HepG2 (cell line): ENCODE measurements at regions not wholly inside any gene's neighbourhood (a gene's known extent, or its start where the extent isn't known, plus 50 kb on each side); places are given as distances from the start of the nearest gene placed in this dataset.
A peak's percentile ranks its signal among the peaks of the same experiment; 100 is the strongest.

ENCODE experiments used
- ATAC-seq: fragments of 200-7000 bp; cut with Tn5 transposase; 3 replicates; pipeline ENCODE4 v1.9.1; 2020; ENCODE audit warnings: mild to moderate bottlenecking, moderate library complexity
- BruUV-seq: library from RNA; stranded (reverse); fragments of 400-500 nt; replicated peaks from 2 replicates; lab custom pipeline; 2021; lab: Mats Ljungman, UMichigan
- CTCF ChIA-PET: fragments of 300-600 bp; formaldehyde crosslinking; extraction: SDS; loops from one replicate; lab custom pipeline; 2021; ENCODE audit warnings: low total read pairs, inconsistent platforms, low intra/inter-chr PET ratio; lab: Yijun Ruan, JAX
- POLR2A ChIA-PET: fragments of 350-600 bp; sonication (Branson Sonifier 250); formaldehyde crosslinking; loops from one replicate; lab custom pipeline; 2020; ENCODE audit warnings: antibody characterized with exemption, inconsistent platforms; lab: Yijun Ruan, JAX
- DNase-seq: peaks from one replicate; pipeline ENCODE4 v3.0.0-alpha.2; 2015; ENCODE audit warnings: low spot score
- FAIRE-seq: peaks from 3 replicates; lab custom pipeline; 2011; peaks lifted over from hg19 to GRCh38; lab: Jason Lieb, UNC
- H2AFZ ChIP-seq: one replicate; pipeline ENCODE4 v1.6.1; 2011; ENCODE audit warnings: low read length, inconsistent platforms
- H3K27ac ChIP-seq: fragments of 300-600 bp; 3 replicates; pipeline ENCODE4 v1.8.0; 2011; ENCODE audit warnings: mixed run types, mild to moderate bottlenecking, mixed read lengths, low read length, inconsistent platforms; ENCODE audit not compliant: insufficient read depth; ENCODE audit errors: extremely low read length
- H3K27me3 ChIP-seq, 2 experiments: fragments of 200-600 bp in 1 of 2; 2 replicates in 1 of 2; 3 replicates in 1 of 2; pipeline versions ENCODE4 v1.6.0 to v1.8.0; 2011; ENCODE audit warnings: low read length in 2 of 2, mild to moderate bottlenecking in 2 of 2, moderate library complexity in 2 of 2, inconsistent platforms in 1 of 2; ENCODE audit not compliant: insufficient read depth in 2 of 2, control insufficient read depth in 1 of 2
- H3K36me3 ChIP-seq, 2 experiments: fragments of 200-600 bp in 1 of 2; replicated peaks in 1 of 2; 2 replicates in 1 of 2; 3 replicates in 1 of 2; pipeline versions ENCODE4 v1.5.1 to v1.8.0; 2011; ENCODE audit warnings: low read length in 2 of 2, inconsistent platforms in 1 of 2; ENCODE audit not compliant: insufficient read depth in 2 of 2, control insufficient read depth in 1 of 2
- H3K4me1 ChIP-seq: 2 replicates; pipeline ENCODE4 v1.5.1; 2012; ENCODE audit warnings: low read length, inconsistent platforms; ENCODE audit not compliant: insufficient read depth
- H3K4me2 ChIP-seq: 2 replicates; pipeline ENCODE4 v1.6.0; 2011; ENCODE audit warnings: low read depth, low read length, inconsistent platforms
- H3K4me3 ChIP-seq, 3 experiments: fragments of 200-600 bp in 1 of 3; sonication (generic), shearing (Covaris generic) in 1 of 3; replicated peaks in 1 of 3; 2 replicates each; pipeline ENCODE4 v1.5.1; 2011 to 2016; ENCODE audit warnings: low read length in 3 of 3, inconsistent platforms in 2 of 3, low read depth in 2 of 3, mild to moderate bottlenecking in 2 of 3, control low read depth in 1 of 3, mixed read lengths in 1 of 3; ENCODE audit not compliant: insufficient read depth in 1 of 3
- H3K79me2 ChIP-seq: one replicate; pipeline ENCODE4 v1.6.1; 2011; ENCODE audit warnings: low read length, inconsistent platforms; ENCODE audit not compliant: insufficient read depth
- H3K9ac ChIP-seq: 2 replicates; pipeline ENCODE4 v1.6.0; 2011; ENCODE audit warnings: mild to moderate bottlenecking, low read depth, low read length, inconsistent platforms; ENCODE audit not compliant: insufficient read depth
- H3K9me3 ChIP-seq: 2 replicates; pipeline ENCODE4 v1.5.1; 2012; ENCODE audit warnings: mild to moderate bottlenecking, low read length
- H4K20me1 ChIP-seq: 2 replicates; pipeline ENCODE4 v1.6.0; 2011; ENCODE audit warnings: inconsistent platforms, mild to moderate bottlenecking, low read length, moderate library complexity; ENCODE audit not compliant: insufficient read depth
- CC2D1A ChIP-seq: sonication (generic); formaldehyde crosslinking; IDR thresholded peaks from 2 replicates; pipeline ENCODE4 v1.8.1; 2023; ENCODE audit warnings: mild to moderate bottlenecking, missing genetic modification reagents
- EHMT2 ChIP-seq: fragments of 200-600 bp; sonication (generic); IDR thresholded peaks from 2 replicates; pipeline ENCODE4 v1.7.0; 2017; ENCODE audit warnings: antibody characterized with exemption, low read depth, low read length, borderline replicate concordance
- KIAA2018 ChIP-seq: sonication (generic); formaldehyde crosslinking; IDR thresholded peaks from 2 replicates; pipeline ENCODE4 v1.5.0; 2020; ENCODE audit warnings: mild to moderate bottlenecking, missing genetic modification reagents, borderline replicate concordance
- PRDM15 ChIP-seq: sonication (generic); formaldehyde crosslinking; IDR thresholded peaks from 2 replicates; pipeline ENCODE4 v1.4.0; 2020; ENCODE audit warnings: missing genetic modification reagents
- REXO4 ChIP-seq: sonication (generic); formaldehyde crosslinking; IDR thresholded peaks from 2 replicates; pipeline ENCODE4 v1.8.0; 2022; ENCODE audit warnings: missing genetic modification reagents, mild to moderate bottlenecking, borderline replicate concordance
- SNAPC5 ChIP-seq: sonication (generic); formaldehyde crosslinking; IDR thresholded peaks from 2 replicates; pipeline ENCODE4 v1.8.1; 2023; ENCODE audit warnings: mild to moderate bottlenecking, missing genetic modification reagents, borderline replicate concordance
- ZEB1 ChIP-seq: IDR thresholded peaks from 2 replicates; pipeline ENCODE4 v1.6.1; 2012; ENCODE audit warnings: mild to moderate bottlenecking, low read depth, inconsistent platforms; ENCODE audit not compliant: insufficient replicate concordance
- ZNF3 ChIP-seq: IDR thresholded peaks from 2 replicates; pipeline ENCODE4 v1.7.0; 2017; ENCODE audit warnings: inconsistent platforms
- ZNF512B ChIP-seq: sonication (generic); formaldehyde crosslinking; IDR thresholded peaks from 2 replicates; pipeline ENCODE4 v1.5.1; 2020; ENCODE audit warnings: missing genetic modification reagents, mild to moderate bottlenecking, borderline replicate concordance
- WGBS: methylation state at CpG from one replicate; pipeline ENCODE4 v1.1.6; 2017; ENCODE audit warnings: low lambda C conversion rate; 5-methylcytosine and 5-hydroxymethylcytosine counted together
- in situ Hi-C: cut with HindIII; loops from 2 replicates; pipeline ENCODE4 v1.10.0; 2017; ENCODE audit warnings: low pct_unique_long_range_greater_than_20kb; ENCODE audit not compliant: extremely low pct_ligation_motif_present
- intact Hi-C: fragments of 100-400 bp; cut with micrococcal nuclease; formaldehyde crosslinking; loops from one replicate; pipeline ENCODE4 v1.10.0; 2022; ENCODE audit not compliant: unreplicated experiment

- no peak overlapping the region for H3K4me3 ChIP-seq
- BruUV-seq, result no TSS peak
- in situ Hi-C loops (no loop called here), intact Hi-C loops (no loop called here)
- H3K36me3 ChIP-seq, result no peaks in the 10 kb centered on the region
- no peak for DNase-seq
- no peaks in the 10 kb centered on the region for H4K20me1 ChIP-seq
- H3K9me3 ChIP-seq, result no peaks in the 10 kb centered on the region
- H3K27me3 ChIP-seq, result no peaks in the 10 kb centered on the region
- no peak overlapping the region for H3K27ac ChIP-seq
- H2AFZ ChIP-seq, result no peak overlapping the region
- POLR2A ChIA-PET, result no interaction called here
- WGBS, result 44% methylated on average over 7 of the region's 10 CpGs
- ATAC-seq, result peak; percentile 24; the same call in 2 of the 3 replicates
- no peak overlapping the region for H3K4me2 ChIP-seq
- FAIRE-seq, result no peak
- CTCF ChIA-PET, result no interaction called here
- no peaks in the 10 kb centered on the region for H3K4me1 ChIP-seq
- H3K9ac ChIP-seq, result no peak overlapping the region
- H3K79me2 ChIP-seq, result no peaks in the 10 kb centered on the region
- TF ChIP-seq EHMT2, result no peak
- no peak for TF ChIP-seq ZNF512B (CRISPR knock-in tag)
- no peak for TF ChIP-seq ZEB1
- no peak for TF ChIP-seq CC2D1A (CRISPR knock-in tag)
- TF ChIP-seq PRDM15 (CRISPR knock-in tag), result no peak
- no peak for TF ChIP-seq ZNF3 (CRISPR knock-in tag)
- TF ChIP-seq SNAPC5 (CRISPR knock-in tag), result no peak
- no peak for TF ChIP-seq REXO4 (CRISPR knock-in tag)
- no peak for TF ChIP-seq KIAA2018
Observed at GRCh38 chr11:23679981-23680380, 816.9 kb upstream of the LUZP2 start.
